ENCODE measurements at regions not wholly inside any gene's neighbourhood (a gene's known extent, or its start where the extent isn't known, plus 50 kb on each side); places are given as distances from the start of the nearest gene placed in this dataset.

DNA sequence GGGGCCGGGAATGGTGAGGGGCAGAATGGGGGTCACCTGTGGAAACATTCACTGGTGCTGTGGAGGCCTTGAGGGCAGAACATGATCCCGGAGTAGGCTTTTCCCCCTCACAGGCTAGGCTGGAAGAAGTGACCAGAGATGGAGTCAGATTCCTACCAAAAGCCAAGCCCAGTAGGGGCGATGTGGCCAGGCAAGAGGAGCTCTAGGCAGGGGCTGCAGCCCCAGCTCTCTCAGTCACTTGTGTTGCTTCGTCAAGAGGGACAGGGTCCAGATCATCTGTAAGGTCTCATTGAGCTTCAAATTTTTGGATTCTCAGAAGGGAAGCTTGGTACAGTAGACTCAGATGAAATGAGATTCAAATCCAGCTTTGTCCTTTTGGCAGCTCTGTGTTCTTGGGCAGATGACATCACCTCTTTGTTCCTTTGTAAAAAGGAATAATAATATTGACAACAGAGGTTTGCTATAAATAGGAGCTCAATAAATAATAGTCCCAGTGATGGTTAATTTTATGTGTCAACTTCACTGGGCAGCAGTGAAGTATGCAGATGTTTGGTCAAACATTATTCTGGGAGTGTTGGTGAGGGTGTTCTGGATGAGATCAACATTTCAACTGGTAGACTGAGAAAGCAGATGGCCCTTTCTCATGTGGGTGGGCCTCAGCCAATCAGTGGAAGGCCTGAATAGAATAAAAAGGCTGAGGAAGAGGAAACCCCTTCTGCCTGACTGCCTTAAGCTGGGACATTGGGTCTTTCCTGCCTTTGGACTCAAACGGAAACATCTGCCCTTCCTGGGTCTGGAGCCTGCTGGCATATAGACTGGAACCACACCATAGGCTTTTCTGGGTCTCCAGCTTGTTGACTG, 324.7 kb upstream of the USP24 start:
- H3K4me3 Mint-ChIP-seq (ENCODE audit: unreplicated experiment): no peak overlapping the region
- no peaks in the 10 kb centered on the region for H3K27me3 Mint-ChIP-seq (ENCODE audit: low read depth)
- H3K27ac Mint-ChIP-seq (ENCODE audit: unreplicated experiment): no peak overlapping the region
- DNase-seq (ENCODE audit: low spot score): no peak
- peaks cover 7% of the 10 kb centered on the region for H3K4me1 Mint-ChIP-seq (ENCODE audit: low read depth)
- TF ChIP-seq, protein P1, sequence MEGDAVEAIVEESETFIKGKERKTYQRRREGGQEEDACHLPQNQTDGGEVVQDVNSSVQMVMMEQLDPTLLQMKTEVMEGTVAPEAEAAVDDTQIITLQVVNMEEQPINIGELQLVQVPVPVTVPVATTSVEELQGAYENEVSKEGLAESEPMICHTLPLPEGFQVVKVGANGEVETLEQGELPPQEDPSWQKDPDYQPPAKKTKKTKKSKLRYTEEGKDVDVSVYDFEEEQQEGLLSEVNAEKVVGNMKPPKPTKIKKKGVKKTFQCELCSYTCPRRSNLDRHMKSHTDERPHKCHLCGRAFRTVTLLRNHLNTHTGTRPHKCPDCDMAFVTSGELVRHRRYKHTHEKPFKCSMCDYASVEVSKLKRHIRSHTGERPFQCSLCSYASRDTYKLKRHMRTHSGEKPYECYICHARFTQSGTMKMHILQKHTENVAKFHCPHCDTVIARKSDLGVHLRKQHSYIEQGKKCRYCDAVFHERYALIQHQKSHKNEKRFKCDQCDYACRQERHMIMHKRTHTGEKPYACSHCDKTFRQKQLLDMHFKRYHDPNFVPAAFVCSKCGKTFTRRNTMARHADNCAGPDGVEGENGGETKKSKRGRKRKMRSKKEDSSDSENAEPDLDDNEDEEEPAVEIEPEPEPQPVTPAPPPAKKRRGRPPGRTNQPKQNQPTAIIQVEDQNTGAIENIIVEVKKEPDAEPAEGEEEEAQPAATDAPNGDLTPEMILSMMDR (IDR thresholded peaks at IDR 0.05): no peak
- no peaks in the 10 kb centered on the region for H3K36me3 Mint-ChIP-seq (ENCODE audit: low read depth)
- no peaks in the 10 kb centered on the region for H3K9me3 Mint-ChIP-seq (ENCODE audit: low read depth)

DNA sequence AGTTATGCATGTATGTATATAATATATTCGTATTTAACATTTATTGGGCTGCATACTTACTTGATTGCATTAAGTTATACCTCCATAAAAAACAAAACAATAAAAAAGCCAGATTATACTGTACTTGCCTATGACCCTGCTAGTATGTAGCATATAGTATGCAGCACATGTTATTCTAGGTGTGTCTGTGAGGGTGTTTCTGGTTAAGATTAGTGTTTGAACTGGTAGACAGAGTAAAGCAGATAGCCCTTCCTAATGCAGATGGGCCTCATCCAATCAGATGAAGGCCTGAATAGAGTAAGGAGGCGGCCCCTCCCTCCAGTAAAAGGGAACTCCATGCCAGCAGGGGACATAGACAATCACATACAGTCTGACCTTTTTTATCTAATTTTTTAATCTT, 323.3 kb upstream of the USP24 start:
- TF ChIP-seq, protein P1 (IDR thresholded peaks at IDR 0.05): no peak
- no peak overlapping the region for H3K4me3 Mint-ChIP-seq (ENCODE audit: unreplicated experiment)
- no peaks in the 10 kb centered on the region for H3K27me3 Mint-ChIP-seq (ENCODE audit: low read depth)
- H3K36me3 Mint-ChIP-seq (ENCODE audit: low read depth): no peaks in the 10 kb centered on the region
- no peak overlapping the region for H3K27ac Mint-ChIP-seq (ENCODE audit: unreplicated experiment)
- peaks cover 7% of the 10 kb centered on the region for H3K4me1 Mint-ChIP-seq (ENCODE audit: low read depth)
- no peak for DNase-seq (ENCODE audit: low spot score)
- no peaks in the 10 kb centered on the region for H3K9me3 Mint-ChIP-seq (ENCODE audit: low read depth)

DNA sequence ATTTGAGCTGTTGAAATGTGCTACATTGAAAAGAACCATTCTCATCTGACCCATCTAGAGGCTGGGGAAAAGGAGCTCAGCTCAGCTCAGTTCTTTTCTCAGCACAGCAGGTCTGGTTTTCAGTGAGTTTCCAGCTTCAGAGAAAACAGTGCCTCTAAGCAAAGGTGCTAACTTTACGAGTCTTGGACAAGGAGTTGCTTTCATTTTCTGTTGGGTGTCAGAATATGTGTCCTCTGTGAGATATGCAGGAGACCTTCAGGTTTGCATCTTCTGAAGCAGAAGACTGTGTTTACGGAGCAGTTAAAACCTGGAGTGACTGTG, 321.3 kb upstream of the USP24 start:
- H3K4me1 Mint-ChIP-seq (ENCODE audit: low read depth): peaks cover 7% of the 10 kb centered on the region
- no peaks in the 10 kb centered on the region for H3K9me3 Mint-ChIP-seq (ENCODE audit: low read depth)
- no peak for DNase-seq (ENCODE audit: low spot score)
- no peak overlapping the region for H3K27ac Mint-ChIP-seq (ENCODE audit: unreplicated experiment)
- H3K4me3 Mint-ChIP-seq (ENCODE audit: unreplicated experiment): no peak overlapping the region
- H3K27me3 Mint-ChIP-seq (ENCODE audit: low read depth): no peaks in the 10 kb centered on the region
- TF ChIP-seq, protein P1 (IDR thresholded peaks at IDR 0.05): no peak
- no peaks in the 10 kb centered on the region for H3K36me3 Mint-ChIP-seq (ENCODE audit: low read depth)

DNA sequence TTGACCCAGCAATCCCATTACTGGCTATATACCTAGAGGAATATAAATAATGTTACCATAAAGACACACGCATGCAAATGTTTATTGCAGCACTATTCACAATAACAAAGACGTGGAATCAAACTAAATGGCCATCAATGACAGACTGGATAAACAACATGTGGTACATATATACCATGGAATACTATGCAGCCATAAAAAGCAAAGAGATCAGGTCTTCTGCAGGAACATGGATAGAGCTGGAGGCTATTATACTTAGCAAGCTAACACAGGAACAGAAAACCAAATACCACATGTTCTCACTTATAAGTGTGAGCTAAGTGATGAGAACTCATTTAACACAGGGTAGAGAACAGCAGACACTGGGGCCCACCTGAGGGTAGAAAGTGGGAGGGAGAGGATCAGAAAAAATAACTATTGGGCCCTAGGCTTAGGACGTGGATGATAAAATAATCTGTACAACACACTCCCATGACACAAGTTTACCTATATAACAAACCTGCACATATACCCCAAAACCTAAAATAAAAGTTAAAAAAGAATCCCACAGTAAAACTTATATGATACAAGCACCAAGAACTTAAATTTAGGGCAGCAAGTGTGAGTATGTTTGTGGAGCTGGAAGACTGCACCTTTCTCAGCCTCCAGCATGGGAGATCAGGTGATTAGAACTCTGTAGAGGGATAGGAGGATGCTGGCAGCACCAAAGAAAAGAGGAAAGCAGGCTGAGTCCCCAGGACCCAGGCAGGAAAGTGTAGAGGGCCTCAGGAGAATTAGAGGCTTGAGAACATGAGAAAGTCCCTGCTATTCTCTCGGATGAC, 320.8 kb upstream of the USP24 start:
- H3K36me3 Mint-ChIP-seq (ENCODE audit: low read depth): no peaks in the 10 kb centered on the region
- H3K27me3 Mint-ChIP-seq (ENCODE audit: low read depth): no peaks in the 10 kb centered on the region
- no peak for DNase-seq (ENCODE audit: low spot score)
- TF ChIP-seq, protein P1 (IDR thresholded peaks at IDR 0.05): no peak
- no peaks in the 10 kb centered on the region for H3K9me3 Mint-ChIP-seq (ENCODE audit: low read depth)
- no peak overlapping the region for H3K4me3 Mint-ChIP-seq (ENCODE audit: unreplicated experiment)
- H3K27ac Mint-ChIP-seq (ENCODE audit: unreplicated experiment): no peak overlapping the region
- H3K4me1 Mint-ChIP-seq (ENCODE audit: low read depth): peaks cover 6% of the 10 kb centered on the region

DNA sequence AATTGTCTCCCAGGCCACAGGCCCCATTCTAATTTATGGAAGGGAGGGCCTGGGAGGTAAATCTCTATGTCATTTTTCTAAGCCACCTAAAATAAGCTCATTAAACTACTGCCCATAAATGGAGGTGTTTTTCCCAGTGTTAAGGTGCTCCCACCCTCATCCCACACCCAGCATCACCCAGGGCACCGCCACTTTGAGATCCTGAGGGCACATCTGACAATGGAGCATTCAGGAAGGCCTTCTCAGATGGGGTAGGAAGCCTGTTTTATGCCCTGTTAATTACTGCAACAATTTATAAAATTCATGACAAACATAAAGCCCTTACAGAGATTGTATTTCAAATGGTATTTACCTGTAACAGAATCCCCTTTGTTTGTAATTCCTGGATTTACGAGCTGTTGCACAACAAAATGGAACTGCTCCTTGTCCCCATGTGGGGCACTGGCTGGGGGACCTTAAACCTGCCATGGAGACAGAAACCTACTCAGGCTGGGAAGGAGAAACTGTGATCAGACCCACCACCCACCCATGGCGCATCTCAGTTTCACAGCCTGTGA, 319.5 kb upstream of the USP24 start:
- no peak overlapping the region for H3K27ac Mint-ChIP-seq (ENCODE audit: unreplicated experiment)
- no peak overlapping the region for H3K4me3 Mint-ChIP-seq (ENCODE audit: unreplicated experiment)
- TF ChIP-seq, protein P1 (IDR thresholded peaks at IDR 0.05): no peak
- DNase-seq (ENCODE audit: low spot score): no peak
- H3K4me1 Mint-ChIP-seq (ENCODE audit: low read depth): no peaks in the 10 kb centered on the region
- H3K36me3 Mint-ChIP-seq (ENCODE audit: low read depth): no peaks in the 10 kb centered on the region
- no peaks in the 10 kb centered on the region for H3K9me3 Mint-ChIP-seq (ENCODE audit: low read depth)
- no peaks in the 10 kb centered on the region for H3K27me3 Mint-ChIP-seq (ENCODE audit: low read depth)

Measured in chondrocyte (in vitro differentiated cells).